GM18909 (cell line): ENCODE measurements at regions not wholly inside any gene's neighbourhood (a gene's known extent, or its start where the extent isn't known, plus 50 kb on each side); places are given as distances from the start of the nearest gene placed in this dataset.

ENCODE experiments used
- ATAC-seq: cut with Tn5 transposase; IDR thresholded peaks from one replicate; pipeline ENCODE4 v1.9.1; 2021; ENCODE audit warnings: mild to moderate bottlenecking; ENCODE audit not compliant: unreplicated experiment, poor library complexity

GRCh38 chr15:61308437-61308836, 79.3 kb upstream of the RORA start:
- no peak for ATAC-seq

GRCh38 chr15:61307474-61307873, 78.4 kb upstream of the RORA start:
- no peak for ATAC-seq

DNA sequence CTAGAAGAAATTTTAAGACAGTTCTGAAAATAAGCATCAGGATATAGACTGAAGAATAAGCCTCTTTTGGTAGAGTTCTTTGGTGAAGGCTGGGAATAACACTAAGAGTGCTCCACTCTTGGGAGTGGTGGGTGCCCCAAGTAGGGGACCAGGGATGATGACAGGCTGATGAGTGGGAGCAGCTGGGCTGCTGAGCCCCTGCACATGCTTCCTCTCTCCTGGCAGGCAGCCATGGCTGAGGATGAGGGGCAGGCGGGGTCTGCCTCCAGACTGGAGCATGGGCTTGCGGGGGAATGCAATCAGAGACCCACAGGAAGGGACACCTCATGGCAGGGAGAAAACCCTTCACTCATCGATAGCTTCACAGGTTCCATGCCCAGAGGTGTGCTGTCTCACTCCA, 72.6 kb upstream of the RORA start:
- no peak for ATAC-seq

DNA sequence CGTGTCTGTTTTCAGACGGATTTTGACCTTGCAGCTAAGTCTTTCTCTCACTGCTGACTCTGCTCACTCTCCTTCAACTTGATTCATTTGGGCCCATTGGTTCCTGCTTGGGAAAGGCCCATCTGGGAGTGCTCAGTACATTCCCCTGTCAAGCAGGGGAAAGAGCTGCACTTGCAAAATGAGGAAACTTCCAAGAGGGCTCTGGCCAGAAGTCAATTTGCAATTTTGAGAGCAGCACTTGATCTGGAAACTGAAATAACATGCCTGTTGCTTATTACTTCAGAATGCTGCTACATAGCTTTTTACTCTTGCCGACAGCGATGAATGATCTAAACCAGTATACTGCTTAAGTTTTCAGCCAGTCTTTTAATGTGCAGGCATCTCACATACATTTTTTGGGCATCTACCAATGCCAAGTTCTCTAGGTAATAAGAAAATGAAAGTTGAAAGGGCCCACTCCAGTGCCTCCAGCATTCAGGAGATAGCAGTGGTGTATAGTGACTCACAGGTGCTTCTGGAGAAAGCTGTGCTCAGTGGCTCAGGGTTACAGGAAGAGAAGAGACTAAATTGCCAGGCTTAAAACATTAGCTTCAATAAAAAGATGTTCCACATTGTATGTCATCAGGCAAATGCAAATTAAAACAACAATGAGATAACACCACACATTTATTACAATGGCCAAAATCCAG, 70.1 kb upstream of the RORA start:
- no peak for ATAC-seq

- ATAC-seq = no peak
These were observed 66.1 kb upstream of the RORA start for GRCh38 chr15:61295239-61295638.

GRCh38 chr15:61282661-61283060, 53.6 kb upstream of the RORA start:
- no peak for ATAC-seq

- no peak for ATAC-seq
These were observed 52.2 kb upstream of the RORA start for GRCh38 chr15:61281328-61281727.
